H9 (cell line): ENCODE measurements at regions not wholly inside any gene's neighbourhood (a gene's known extent, or its start where the extent isn't known, plus 50 kb on each side); places are given as distances from the start of the nearest gene placed in this dataset.

Source experiments
- DNase-seq: peaks from one replicate; pipeline ENCODE4 v3.0.0-alpha.2; 2017
- H2AFZ ChIP-seq: one replicate; pipeline ENCODE4 v1.6.1; 2013; ENCODE audit warnings: mild to moderate bottlenecking, low read length, control low read depth, moderate library complexity
- H2AK5ac ChIP-seq: 2 replicates; pipeline ENCODE4 v1.6.1; 2013; ENCODE audit warnings: low read length, control low read depth, mixed read lengths; ENCODE audit not compliant: insufficient read length
- H2BK120ac ChIP-seq: one replicate; pipeline ENCODE4 v1.6.1; 2013; ENCODE audit warnings: low read depth, mild to moderate bottlenecking, low read length, control low read depth, inconsistent platforms; ENCODE audit not compliant: poor library complexity, severe bottlenecking
- H2BK12ac ChIP-seq: 2 replicates; pipeline ENCODE4 v1.6.1; 2013; ENCODE audit warnings: low read length, control low read depth, mixed read lengths, low read depth; ENCODE audit not compliant: insufficient read length
- H2BK15ac ChIP-seq: 2 replicates; pipeline ENCODE4 v1.6.1; 2013; ENCODE audit warnings: low read depth, low read length, control low read depth
- H2BK20ac ChIP-seq: one replicate; pipeline ENCODE4 v1.6.1; 2013; ENCODE audit warnings: low read depth, mild to moderate bottlenecking, low read length, control low read depth, inconsistent platforms; ENCODE audit not compliant: poor library complexity, severe bottlenecking
- H2BK5ac ChIP-seq: 2 replicates; pipeline ENCODE4 v1.6.1; 2013; ENCODE audit warnings: low read length, control low read depth, mixed read lengths; ENCODE audit not compliant: insufficient read length
- H3K14ac ChIP-seq: 2 replicates; pipeline ENCODE4 v1.6.1; 2013; ENCODE audit warnings: low read length, control low read depth; ENCODE audit not compliant: insufficient read depth
- H3K18ac ChIP-seq: 2 replicates; pipeline ENCODE4 v1.6.1; 2013; ENCODE audit warnings: low read depth, mild to moderate bottlenecking, mixed read lengths, low read length, control low read depth; ENCODE audit not compliant: insufficient read length
- H3K23ac ChIP-seq: 2 replicates; pipeline ENCODE4 v1.6.1; 2013; ENCODE audit warnings: low read length, control low read depth, mixed read lengths, low read depth; ENCODE audit not compliant: insufficient read length
- H3K23me2 ChIP-seq: 2 replicates; pipeline ENCODE4 v1.6.1; 2013; ENCODE audit warnings: low read depth, mild to moderate bottlenecking, mixed read lengths, low read length, control low read depth; ENCODE audit not compliant: insufficient read length, poor library complexity, severe bottlenecking
- H3K27ac ChIP-seq: 2 replicates; pipeline ENCODE4 v1.5.1; 2013; ENCODE audit warnings: low read length, control low read depth, mixed read lengths, low read depth; ENCODE audit not compliant: insufficient read length
- H3K27me3 ChIP-seq: 2 replicates; pipeline ENCODE4 v1.6.1; 2013; ENCODE audit warnings: low read length, control low read depth, inconsistent platforms; ENCODE audit not compliant: insufficient read depth
- H3K4ac ChIP-seq: 2 replicates; pipeline ENCODE4 v1.6.1; 2013; ENCODE audit warnings: low read depth, mild to moderate bottlenecking, control low read depth, inconsistent platforms, low read length, moderate library complexity
- H3K4me1 ChIP-seq: 2 replicates; pipeline ENCODE4 v1.6.1; 2013; ENCODE audit warnings: low read length, control low read depth, inconsistent platforms; ENCODE audit not compliant: insufficient read depth
- H3K4me2 ChIP-seq: 2 replicates; pipeline ENCODE4 v1.6.1; 2013; ENCODE audit warnings: low read length, control low read depth, mixed read lengths; ENCODE audit not compliant: insufficient read length, insufficient read depth
- H3K56ac ChIP-seq: 2 replicates; pipeline ENCODE4 v1.6.1; 2013; ENCODE audit warnings: low read depth, mild to moderate bottlenecking, mixed read lengths, low read length, control low read depth; ENCODE audit not compliant: insufficient read length
- H3K79me1 ChIP-seq: 2 replicates; pipeline ENCODE4 v1.6.1; 2013; ENCODE audit warnings: low read depth, mild to moderate bottlenecking, moderate library complexity, low read length, control low read depth, inconsistent platforms; ENCODE audit not compliant: insufficient read depth, poor library complexity, severe bottlenecking
- H3K79me2 ChIP-seq: 2 replicates; pipeline ENCODE4 v1.6.1; 2013; ENCODE audit warnings: low read length, control low read depth, inconsistent platforms; ENCODE audit not compliant: insufficient read depth
- H3K9ac ChIP-seq: 2 replicates; pipeline ENCODE4 v1.6.1; 2013; ENCODE audit warnings: low read length, control low read depth, mixed read lengths; ENCODE audit not compliant: insufficient read length; ENCODE audit errors: extremely low read depth
- H3K9me3 ChIP-seq: one replicate; pipeline ENCODE4 v1.6.1; 2013; ENCODE audit warnings: low read depth, low read length, inconsistent platforms; ENCODE audit not compliant: control insufficient read depth
- H3T11ph ChIP-seq: one replicate; pipeline ENCODE4 v1.6.1; 2013; ENCODE audit warnings: mild to moderate bottlenecking, low read length, control low read depth, inconsistent platforms
- H4K20me1 ChIP-seq: one replicate; pipeline ENCODE4 v1.6.1; 2013; ENCODE audit not compliant: control insufficient read depth, insufficient read length, insufficient read depth
- H4K5ac ChIP-seq: 2 replicates; pipeline ENCODE4 v1.6.1; 2013; ENCODE audit warnings: low read depth, mild to moderate bottlenecking, mixed read lengths, low read length, control low read depth; ENCODE audit not compliant: insufficient read length
- H4K8ac ChIP-seq: replicated peaks from 2 replicates; pipeline ENCODE4 v1.6.1; 2013; ENCODE audit warnings: low read length, control low read depth, mixed read lengths, low read depth; ENCODE audit not compliant: insufficient read length
- H4K91ac ChIP-seq: 2 replicates; pipeline ENCODE4 v1.6.1; 2013; ENCODE audit warnings: low read depth, mild to moderate bottlenecking, moderate library complexity, mixed read lengths, low read length, control low read depth; ENCODE audit not compliant: insufficient read length
- H3K27ac Mint-ChIP-seq, 3 experiments: 2 replicates in 2 of 3; 3 replicates in 1 of 3; pipeline ENCODE4 v1.8.0; 2020 to 2021; ENCODE audit warnings: mixed read lengths in 3 of 3, mild to moderate bottlenecking in 1 of 3, moderate library complexity in 1 of 3
- H3K27me3 Mint-ChIP-seq: 2 replicates; pipeline ENCODE4 v1.8.0; 2021; ENCODE audit warnings: low read depth, mild to moderate bottlenecking, moderate library complexity, mixed read lengths
- H3K36me3 Mint-ChIP-seq, 3 experiments: 2 replicates in 2 of 3; 3 replicates in 1 of 3; pipeline ENCODE4 v1.8.0; 2020 to 2021; ENCODE audit warnings: low read depth in 3 of 3, mixed read lengths in 3 of 3; ENCODE audit not compliant: insufficient read depth in 1 of 3
- H3K4me1 Mint-ChIP-seq, 2 experiments: 2 replicates each; pipeline ENCODE4 v1.8.0; 2020; ENCODE audit warnings: mixed read lengths in 2 of 2
- H3K4me3 Mint-ChIP-seq, 2 experiments: 2 replicates in 1 of 2; 3 replicates in 1 of 2; pipeline ENCODE4 v1.8.0; 2020 to 2021; ENCODE audit warnings: mild to moderate bottlenecking in 2 of 2, mixed read lengths in 2 of 2, moderate library complexity in 1 of 2
- H3K9me3 Mint-ChIP-seq, 2 experiments: 2 replicates in 1 of 2; 3 replicates in 1 of 2; pipeline ENCODE4 v1.8.0; 2020; ENCODE audit warnings: mild to moderate bottlenecking in 2 of 2, mixed read lengths in 2 of 2, moderate library complexity in 1 of 2
- WGBS: extraction: QIAGEN DNeasy Blood & Tissue Kit; methylation state at CpG from one replicate; pipeline ENCODE4 v1.1.7; 2013; ENCODE audit warnings: missing lambda C conversion rate, low lambda C conversion rate, mixed read lengths; ENCODE audit not compliant: insufficient read length; ENCODE audit errors: extremely low coverage; 5-methylcytosine and 5-hydroxymethylcytosine counted together
- TF ChIP-seq, protein P1 (sequence below): fragments of 200-600 bp; sonication (generic); conservative IDR thresholded peaks from 3 replicates; pipeline ENCODE4 v1.8.0; 2021; ENCODE audit warnings: antibody characterized with exemption, mild to moderate bottlenecking

DNA sequence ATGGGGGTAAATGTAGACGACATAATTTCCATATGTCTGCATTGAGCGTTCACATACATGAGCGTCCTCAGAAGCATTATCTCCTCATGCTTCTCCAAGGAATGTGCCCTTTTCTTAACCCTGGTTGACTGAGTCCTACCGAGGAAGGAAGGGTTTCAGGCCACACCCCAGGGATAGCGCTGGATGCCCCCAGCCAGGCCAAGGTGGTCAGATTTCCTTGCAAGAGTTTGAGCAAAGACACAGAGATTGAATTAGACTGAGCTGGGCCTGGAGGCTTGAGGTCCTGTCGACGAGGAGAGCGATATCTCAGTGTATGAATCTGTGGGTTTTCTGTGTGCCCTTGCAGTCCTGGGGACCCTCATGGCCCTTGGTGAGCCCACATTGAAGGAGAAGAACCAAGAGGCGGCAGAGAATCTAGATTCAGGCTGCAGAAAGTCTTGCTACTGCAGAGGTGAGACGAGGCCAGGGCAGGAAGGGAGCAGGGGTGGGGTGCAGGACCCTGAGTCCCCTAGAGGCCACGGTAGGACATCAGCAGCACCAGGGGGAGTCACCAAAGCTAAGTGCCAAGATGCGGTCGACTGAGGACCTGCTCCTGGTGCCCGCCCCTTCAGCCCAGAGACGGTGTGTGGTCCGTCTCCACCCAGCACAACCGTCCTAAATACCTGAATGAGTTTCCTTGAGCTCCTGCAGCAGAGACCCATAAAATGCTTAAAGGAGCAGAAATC is 94.7 kb upstream of the DIO3 start:
- Histone ChIP-seq H3K27me3 (no peaks in the 10 kb centered on the region; the same call in 1 of the 2 replicates), H3K4me2 (no peak overlapping the region), H3K23me2 (no peaks in the 10 kb centered on the region), H3K23ac (no peak overlapping the region), H2BK5ac (no peak overlapping the region), H4K5ac (no peak overlapping the region), H2BK120ac (no peak overlapping the region), H4K91ac (no peak overlapping the region), H3T11ph (no peak overlapping the region), H2AFZ (no peak overlapping the region), H2AK5ac (no peak overlapping the region), H3K56ac (no peak overlapping the region), H4K8ac (no peak overlapping the region), H3K9ac (no peak overlapping the region), H3K4ac (no peak overlapping the region), H2BK12ac (no peak overlapping the region), H3K79me1 (no peaks in the 10 kb centered on the region), H2BK20ac (no peak overlapping the region), H4K20me1 (no peaks in the 10 kb centered on the region), H3K14ac (no peak overlapping the region), H3K79me2 (no peaks in the 10 kb centered on the region), H3K4me1 (no peaks in the 10 kb centered on the region), H3K27ac (no peak overlapping the region), H3K9me3 (no peaks in the 10 kb centered on the region), H2BK15ac (no peak overlapping the region), H3K18ac (no peak overlapping the region)
- no peaks in the 10 kb centered on the region for H3K9me3 Mint-ChIP-seq
- no CpG with 5 or more reads among the region's 17 CpGs for WGBS
- DNase-seq, result peak; percentile 10
- no peaks in the 10 kb centered on the region for H3K36me3 Mint-ChIP-seq
- H3K27ac Mint-ChIP-seq, result no peak overlapping the region
- no peak overlapping the region for H3K4me3 Mint-ChIP-seq
- TF ChIP-seq, protein P1, sequence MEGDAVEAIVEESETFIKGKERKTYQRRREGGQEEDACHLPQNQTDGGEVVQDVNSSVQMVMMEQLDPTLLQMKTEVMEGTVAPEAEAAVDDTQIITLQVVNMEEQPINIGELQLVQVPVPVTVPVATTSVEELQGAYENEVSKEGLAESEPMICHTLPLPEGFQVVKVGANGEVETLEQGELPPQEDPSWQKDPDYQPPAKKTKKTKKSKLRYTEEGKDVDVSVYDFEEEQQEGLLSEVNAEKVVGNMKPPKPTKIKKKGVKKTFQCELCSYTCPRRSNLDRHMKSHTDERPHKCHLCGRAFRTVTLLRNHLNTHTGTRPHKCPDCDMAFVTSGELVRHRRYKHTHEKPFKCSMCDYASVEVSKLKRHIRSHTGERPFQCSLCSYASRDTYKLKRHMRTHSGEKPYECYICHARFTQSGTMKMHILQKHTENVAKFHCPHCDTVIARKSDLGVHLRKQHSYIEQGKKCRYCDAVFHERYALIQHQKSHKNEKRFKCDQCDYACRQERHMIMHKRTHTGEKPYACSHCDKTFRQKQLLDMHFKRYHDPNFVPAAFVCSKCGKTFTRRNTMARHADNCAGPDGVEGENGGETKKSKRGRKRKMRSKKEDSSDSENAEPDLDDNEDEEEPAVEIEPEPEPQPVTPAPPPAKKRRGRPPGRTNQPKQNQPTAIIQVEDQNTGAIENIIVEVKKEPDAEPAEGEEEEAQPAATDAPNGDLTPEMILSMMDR, result no peak
- H3K27me3 Mint-ChIP-seq, result peaks cover 30% of the 10 kb centered on the region
- H3K4me1 Mint-ChIP-seq, result peaks cover 0 to 3% of the 10 kb centered on the region in 2 experiments; a peak in 1 of 4 replicates
